ENCODE measurements at regions not wholly inside any gene's neighbourhood (a gene's known extent, or its start where the extent isn't known, plus 50 kb on each side); places are given as distances from the start of the nearest gene placed in this dataset.

DNA sequence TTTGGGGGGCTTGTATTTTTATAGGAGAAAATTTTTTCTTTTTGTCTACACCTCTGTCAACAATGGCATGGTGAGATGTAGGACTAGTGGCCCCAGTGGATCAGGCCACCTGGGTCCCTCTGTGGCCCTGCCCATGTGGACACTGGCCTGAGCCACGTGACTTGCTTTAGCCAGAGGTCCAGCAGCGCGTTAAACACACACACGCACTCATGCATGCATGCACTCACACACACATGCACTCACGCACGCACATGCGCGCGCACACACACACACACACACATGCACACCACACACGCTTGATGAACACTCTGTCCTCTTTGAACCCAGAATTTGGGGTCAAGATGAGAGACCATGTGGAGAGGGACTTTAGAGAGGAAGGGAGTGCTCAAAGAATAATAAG is 59.4 kb upstream of the NUP50 start:
- Mint-ChIP-seq H3K4me1 (peaks cover 3% of the 10 kb centered on the region), H3K9me3 (peaks cover 2% of the 10 kb centered on the region), H3K4me3 (no peak overlapping the region), H3K27ac (no peak overlapping the region), H3K27me3 (ENCODE audit: insufficient read depth, low read depth) (peaks cover 13% of the 10 kb centered on the region), H3K36me3 (no peaks in the 10 kb centered on the region)
- Histone ChIP-seq H2AFZ (replicated peaks) (no peak overlapping the region), H3K27ac (no peak overlapping the region), H3F3A (ENCODE audit: low read depth) (no peaks in the 10 kb centered on the region), H3K36me3 (no peaks in the 10 kb centered on the region), H4K20me1 (ENCODE audit: low read depth) (no peaks in the 10 kb centered on the region), H3K4me2 (no peak overlapping the region), H3K9ac (no peak overlapping the region), H3K9me3 (ENCODE audit: low read depth) (no peaks in the 10 kb centered on the region), H3K27me3 (peaks cover 5% of the 10 kb centered on the region), H3K79me2 (ENCODE audit: low read depth) (no peaks in the 10 kb centered on the region), H3K4me1 (no peaks in the 10 kb centered on the region), H3K4me3 (no peak overlapping the region)
- TF ChIP-seq EZH2phosphoT487 (IDR thresholded peaks at IDR 0.05) (no peak), EZH2 (IDR thresholded peaks at IDR 0.05) (no peak)
- TF ChIP-seq, protein P1, sequence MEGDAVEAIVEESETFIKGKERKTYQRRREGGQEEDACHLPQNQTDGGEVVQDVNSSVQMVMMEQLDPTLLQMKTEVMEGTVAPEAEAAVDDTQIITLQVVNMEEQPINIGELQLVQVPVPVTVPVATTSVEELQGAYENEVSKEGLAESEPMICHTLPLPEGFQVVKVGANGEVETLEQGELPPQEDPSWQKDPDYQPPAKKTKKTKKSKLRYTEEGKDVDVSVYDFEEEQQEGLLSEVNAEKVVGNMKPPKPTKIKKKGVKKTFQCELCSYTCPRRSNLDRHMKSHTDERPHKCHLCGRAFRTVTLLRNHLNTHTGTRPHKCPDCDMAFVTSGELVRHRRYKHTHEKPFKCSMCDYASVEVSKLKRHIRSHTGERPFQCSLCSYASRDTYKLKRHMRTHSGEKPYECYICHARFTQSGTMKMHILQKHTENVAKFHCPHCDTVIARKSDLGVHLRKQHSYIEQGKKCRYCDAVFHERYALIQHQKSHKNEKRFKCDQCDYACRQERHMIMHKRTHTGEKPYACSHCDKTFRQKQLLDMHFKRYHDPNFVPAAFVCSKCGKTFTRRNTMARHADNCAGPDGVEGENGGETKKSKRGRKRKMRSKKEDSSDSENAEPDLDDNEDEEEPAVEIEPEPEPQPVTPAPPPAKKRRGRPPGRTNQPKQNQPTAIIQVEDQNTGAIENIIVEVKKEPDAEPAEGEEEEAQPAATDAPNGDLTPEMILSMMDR (IDR thresholded peaks at IDR 0.05): no peak
- DNase-seq (ENCODE audit: low spot score): no peak

DNA sequence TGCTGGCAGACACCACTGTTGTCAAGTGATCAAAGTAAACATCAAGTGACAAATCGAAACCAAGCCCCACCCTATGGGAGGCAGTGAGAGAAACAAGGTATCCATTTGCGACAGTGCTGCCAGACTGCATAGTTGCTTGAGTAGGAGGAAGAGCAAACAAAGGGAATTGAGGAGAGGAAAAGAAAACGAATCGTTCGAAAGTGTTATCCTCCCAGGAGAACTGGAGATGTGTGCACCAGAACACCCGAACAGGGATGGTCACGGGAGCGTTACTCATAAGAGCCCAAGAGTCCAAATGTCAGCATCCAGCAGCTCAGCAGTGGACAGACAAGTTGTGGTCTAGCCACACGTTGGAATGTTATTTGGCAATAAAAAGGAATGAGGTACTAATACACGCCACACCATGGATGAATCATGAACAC is 58.4 kb upstream of the NUP50 start:
- no peak overlapping the region for H2AFZ ChIP-seq (replicated peaks)
- no peaks in the 10 kb centered on the region for H4K20me1 ChIP-seq (ENCODE audit: low read depth)
- H3K4me1 ChIP-seq: no peaks in the 10 kb centered on the region
- TF ChIP-seq, protein P1 (IDR thresholded peaks at IDR 0.05): no peak
- TF ChIP-seq EZH2phosphoT487 (IDR thresholded peaks at IDR 0.05) (no peak), EZH2 (IDR thresholded peaks at IDR 0.05) (no peak)
- no peaks in the 10 kb centered on the region for H3K79me2 ChIP-seq (ENCODE audit: low read depth)
- no peak overlapping the region for H3K27ac ChIP-seq
- H3K4me3 ChIP-seq: no peak overlapping the region
- H3K4me2 ChIP-seq: no peak overlapping the region
- Mint-ChIP-seq H3K27ac (no peak overlapping the region), H3K4me3 (no peak overlapping the region), H3K9me3 (peaks cover 2% of the 10 kb centered on the region), H3K36me3 (no peaks in the 10 kb centered on the region), H3K4me1 (peaks cover 3% of the 10 kb centered on the region), H3K27me3 (ENCODE audit: insufficient read depth, low read depth) (peaks cover 13% of the 10 kb centered on the region)
- H3K27me3 ChIP-seq: peaks cover 5% of the 10 kb centered on the region
- H3K36me3 ChIP-seq: no peaks in the 10 kb centered on the region
- no peak for DNase-seq (ENCODE audit: low spot score)
- H3K9me3 ChIP-seq (ENCODE audit: low read depth): no peaks in the 10 kb centered on the region
- H3K9ac ChIP-seq: no peak overlapping the region
- H3F3A ChIP-seq (ENCODE audit: low read depth): no peaks in the 10 kb centered on the region

DNA sequence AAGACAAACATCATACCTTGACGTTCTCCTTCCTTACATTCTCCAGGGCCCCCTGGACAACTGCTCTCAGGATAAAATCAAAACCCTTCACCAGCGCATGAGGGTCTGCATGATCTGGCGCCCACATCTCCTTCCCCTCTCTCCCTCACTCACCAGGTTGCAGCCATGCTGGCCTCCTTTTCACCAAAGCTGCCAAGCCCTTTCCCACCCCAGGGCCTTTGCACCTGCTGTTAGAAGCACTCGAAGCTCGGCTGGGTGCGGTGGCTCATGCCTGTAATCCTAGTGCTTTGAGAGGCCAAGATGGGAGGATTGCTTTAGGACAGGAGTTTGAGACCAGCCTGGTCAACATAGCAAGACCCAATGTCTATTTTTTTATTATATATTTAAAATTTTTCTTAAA is 56.1 kb upstream of the NUP50 start:
- H3K4me3 Mint-ChIP-seq: no peak overlapping the region

More for the DNA sequence above, 56.1 kb upstream of the NUP50 start:
- H3F3A ChIP-seq (ENCODE audit: low read depth): no peaks in the 10 kb centered on the region
- no peaks in the 10 kb centered on the region for H3K4me1 Mint-ChIP-seq
- TF ChIP-seq EZH2 (IDR thresholded peaks at IDR 0.05) (no peak), EZH2phosphoT487 (IDR thresholded peaks at IDR 0.05) (no peak)
- TF ChIP-seq, protein P1 (IDR thresholded peaks at IDR 0.05): no peak
- no peak overlapping the region for H3K4me2 ChIP-seq
- H3K27ac Mint-ChIP-seq: no peak overlapping the region
- no peak overlapping the region for H3K27ac ChIP-seq
- no peaks in the 10 kb centered on the region for H4K20me1 ChIP-seq (ENCODE audit: low read depth)
- peaks cover 12% of the 10 kb centered on the region for H3K27me3 Mint-ChIP-seq (ENCODE audit: insufficient read depth, low read depth)
- no peak overlapping the region for H3K9ac ChIP-seq
- no peak overlapping the region for H2AFZ ChIP-seq (replicated peaks)
- H3K9me3 Mint-ChIP-seq: peaks cover 5% of the 10 kb centered on the region
- H3K4me3 ChIP-seq: no peak overlapping the region
- DNase-seq (ENCODE audit: low spot score): no peak
- no peaks in the 10 kb centered on the region for H3K79me2 ChIP-seq (ENCODE audit: low read depth)
- no peaks in the 10 kb centered on the region for H3K36me3 ChIP-seq
- no peaks in the 10 kb centered on the region for H3K36me3 Mint-ChIP-seq
- H3K4me1 ChIP-seq: no peaks in the 10 kb centered on the region
- no peaks in the 10 kb centered on the region for H3K9me3 ChIP-seq (ENCODE audit: low read depth)
- H3K27me3 ChIP-seq: peaks cover under 1% of the 10 kb centered on the region
